Memory B cell (primary cell): ENCODE measurements at regions not wholly inside any gene's neighbourhood (a gene's known extent, or its start where the extent isn't known, plus 50 kb on each side); places are given as distances from the start of the nearest gene placed in this dataset.

Source experiments
- ATAC-seq: fragments of 150-1000 bp; cut with Tn5 transposase; 2 replicates; pipeline ENCODE4 v1.10.0; 2021; ENCODE audit warnings: low read depth, mild to moderate bottlenecking, moderate library complexity
- DNase-seq, 2 donors: peaks; one replicate each; pipeline ENCODE4 v3.0.0; 2022; ENCODE audit warnings: low spot score in 2 of 2
- H3K27ac Mint-ChIP-seq: one replicate; pipeline ENCODE4 v1.8.0; 2022; ENCODE audit warnings: mild to moderate bottlenecking, moderate library complexity, mixed read lengths
- H3K27me3 Mint-ChIP-seq: one replicate; pipeline ENCODE4 v1.8.0; 2022; ENCODE audit warnings: mixed read lengths
- H3K36me3 Mint-ChIP-seq: one replicate; pipeline ENCODE4 v1.8.0; 2022; ENCODE audit warnings: mild to moderate bottlenecking, mixed read lengths
- H3K4me1 Mint-ChIP-seq: one replicate; pipeline ENCODE4 v1.8.0; 2022; ENCODE audit warnings: mixed read lengths
- H3K4me3 Mint-ChIP-seq: one replicate; pipeline ENCODE4 v1.8.0; 2022; ENCODE audit warnings: mild to moderate bottlenecking, moderate library complexity, mixed read lengths
- H3K9me3 Mint-ChIP-seq: one replicate; pipeline ENCODE4 v1.8.0; 2022; ENCODE audit warnings: mixed read lengths

- Mint-ChIP-seq H3K4me1 (peaks cover 6% of the 10 kb centered on the region), H3K27me3 (no peaks in the 10 kb centered on the region), H3K9me3 (no peaks in the 10 kb centered on the region), H3K4me3 (peak overlapping the region; percentile 65), H3K36me3 (no peaks in the 10 kb centered on the region), H3K27ac (peak overlapping the region; percentile 25)
- peak; percentile 79 for ATAC-seq
- no peak for DNase-seq
Measured at GRCh38 chr5:90020575-90021538, 388.7 kb downstream of the CETN3 start.

GRCh38 chr5:90017239-90017638, 392.3 kb downstream of the CETN3 start:
- H3K4me3 Mint-ChIP-seq = no peak overlapping the region

GRCh38 chr5:90015584-90016018, 394.0 kb downstream of the CETN3 start:
- no peak for ATAC-seq
- no peak for DNase-seq
- Mint-ChIP-seq H3K36me3 (no peaks in the 10 kb centered on the region), H3K9me3 (no peaks in the 10 kb centered on the region), H3K27ac (no peak overlapping the region), H3K4me3 (no peak overlapping the region), H3K27me3 (no peaks in the 10 kb centered on the region), H3K4me1 (peaks cover 8% of the 10 kb centered on the region)

More at GRCh38 chr5:90017239-90017638, 392.3 kb downstream of the CETN3 start:
- Mint-ChIP-seq H3K27ac (no peak overlapping the region), H3K9me3 (no peaks in the 10 kb centered on the region), H3K36me3 (no peaks in the 10 kb centered on the region), H3K4me1 (peaks cover 12% of the 10 kb centered on the region), H3K27me3 (no peaks in the 10 kb centered on the region)
- ATAC-seq (no peak), DNase-seq (no peak)

GRCh38 chr5:90014420-90014819, 395.1 kb downstream of the CETN3 start:
- Mint-ChIP-seq H3K36me3 (no peaks in the 10 kb centered on the region), H3K27ac (no peak overlapping the region), H3K4me3 (no peak overlapping the region), H3K27me3 (no peaks in the 10 kb centered on the region), H3K4me1 (peaks cover 5% of the 10 kb centered on the region), H3K9me3 (no peaks in the 10 kb centered on the region)
- ATAC-seq = no peak
- DNase-seq = no peak

DNA sequence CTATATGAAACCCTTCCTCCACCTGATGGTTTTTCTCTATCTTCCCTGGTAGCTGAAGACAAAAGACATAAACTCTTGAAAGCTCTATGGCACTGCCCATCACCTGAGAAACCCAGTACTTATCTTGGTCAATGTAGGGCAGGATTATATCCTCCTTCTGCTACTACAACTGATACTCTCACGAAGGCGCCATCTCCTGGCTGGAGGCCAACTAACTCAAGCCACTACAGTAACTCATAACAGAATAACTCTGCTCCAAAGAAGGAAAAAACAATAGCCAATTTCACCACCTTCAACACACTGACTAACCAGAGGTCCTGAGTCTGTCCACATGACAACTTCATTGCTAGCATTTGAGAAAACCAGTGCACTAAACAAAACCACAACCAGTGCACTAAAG, 409.2 kb downstream of the CETN3 start:
- H3K27me3 Mint-ChIP-seq = peaks cover 4% of the 10 kb centered on the region
- H3K4me3 Mint-ChIP-seq = no peak overlapping the region
- H3K4me1 Mint-ChIP-seq = no peaks in the 10 kb centered on the region
- no peaks in the 10 kb centered on the region for H3K36me3 Mint-ChIP-seq
- no peaks in the 10 kb centered on the region for H3K9me3 Mint-ChIP-seq
- ATAC-seq (no peak), DNase-seq (no peak)
- no peak overlapping the region for H3K27ac Mint-ChIP-seq

- ATAC-seq = no peak
- Mint-ChIP-seq H3K4me3 (no peak overlapping the region), H3K27me3 (peaks cover 4% of the 10 kb centered on the region), H3K4me1 (no peaks in the 10 kb centered on the region), H3K9me3 (no peaks in the 10 kb centered on the region), H3K36me3 (no peaks in the 10 kb centered on the region), H3K27ac (no peak overlapping the region)
- DNase-seq = no peak
Measured at GRCh38 chr5:89998519-89999305, 410.8 kb downstream of the CETN3 start.

DNA sequence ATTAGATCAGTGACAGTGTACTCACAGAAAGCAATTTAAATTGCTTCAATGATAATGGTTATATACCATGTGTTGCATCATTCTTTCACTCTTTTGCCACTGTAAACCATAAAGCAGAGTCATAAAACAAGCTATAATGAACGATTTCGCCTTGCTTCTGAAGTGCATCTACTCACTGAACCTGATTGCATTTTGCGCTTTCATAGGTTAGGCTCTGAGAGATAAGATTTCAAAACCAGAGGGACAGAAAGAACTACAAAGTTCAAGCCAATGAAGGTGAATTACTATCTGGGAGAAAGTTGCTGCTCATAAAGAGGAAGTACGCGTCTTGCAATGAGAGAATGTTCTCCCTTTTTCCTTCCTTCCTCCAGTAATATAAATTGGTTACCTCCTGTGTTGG, 412.7 kb downstream of the CETN3 start:
- H3K4me1 Mint-ChIP-seq = no peaks in the 10 kb centered on the region
- no peak overlapping the region for H3K27ac Mint-ChIP-seq
- H3K9me3 Mint-ChIP-seq = no peaks in the 10 kb centered on the region
- ATAC-seq (no peak), DNase-seq (no peak)
- peaks cover 4% of the 10 kb centered on the region for H3K27me3 Mint-ChIP-seq
- H3K36me3 Mint-ChIP-seq = no peaks in the 10 kb centered on the region
- H3K4me3 Mint-ChIP-seq = no peak overlapping the region

DNA sequence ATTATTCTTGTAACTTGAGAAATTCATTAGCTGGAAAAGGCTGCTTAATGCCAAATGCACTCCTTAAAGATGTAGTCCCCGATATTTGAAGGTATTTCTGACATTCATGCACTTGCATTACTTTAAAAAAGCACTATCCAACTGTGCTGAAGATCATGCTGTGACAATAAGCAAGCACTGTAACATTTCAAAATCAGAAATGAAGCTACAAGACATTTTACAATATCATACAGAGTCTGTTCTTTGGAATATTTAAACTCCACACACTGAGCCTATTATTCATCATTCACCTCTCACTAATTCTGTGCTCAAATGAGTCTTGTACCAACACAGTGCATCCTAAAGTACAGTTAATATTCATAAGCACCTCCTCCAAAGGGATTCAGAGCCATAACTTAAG, 413.2 kb downstream of the CETN3 start:
- Mint-ChIP-seq H3K9me3 (no peaks in the 10 kb centered on the region), H3K4me1 (no peaks in the 10 kb centered on the region), H3K27ac (no peak overlapping the region), H3K27me3 (peaks cover 4% of the 10 kb centered on the region), H3K36me3 (no peaks in the 10 kb centered on the region), H3K4me3 (no peak overlapping the region)
- no peak for DNase-seq
- no peak for ATAC-seq

GRCh38 chr5:89994266-89994665, 415.3 kb downstream of the CETN3 start:
- Mint-ChIP-seq H3K4me1 (no peaks in the 10 kb centered on the region), H3K27me3 (peaks cover 4% of the 10 kb centered on the region), H3K4me3 (no peak overlapping the region), H3K27ac (no peak overlapping the region), H3K9me3 (no peaks in the 10 kb centered on the region), H3K36me3 (no peaks in the 10 kb centered on the region)
- ATAC-seq (no peak), DNase-seq (no peak)

DNA sequence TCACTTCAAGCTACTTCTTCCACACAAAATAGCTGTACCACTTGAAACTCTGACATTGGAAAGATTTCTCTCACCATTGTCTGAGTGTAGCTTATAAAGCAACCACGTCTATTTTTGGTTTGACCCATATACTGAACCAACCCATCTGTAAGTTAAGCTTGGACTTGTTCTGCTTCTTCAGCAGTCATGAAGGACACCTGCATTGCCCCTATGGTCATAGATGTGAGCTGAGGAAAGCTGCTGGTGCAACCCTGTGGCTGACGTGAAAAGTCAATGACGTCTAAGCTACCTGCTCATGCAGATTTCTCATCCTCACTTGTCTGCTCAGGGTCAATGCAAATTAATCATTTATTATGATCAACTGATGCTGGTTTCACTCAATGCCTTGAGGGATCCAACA, 417.4 kb downstream of the CETN3 start:
- Mint-ChIP-seq H3K4me3 (no peak overlapping the region), H3K27me3 (no peaks in the 10 kb centered on the region), H3K27ac (no peak overlapping the region), H3K4me1 (no peaks in the 10 kb centered on the region), H3K9me3 (no peaks in the 10 kb centered on the region), H3K36me3 (no peaks in the 10 kb centered on the region)
- ATAC-seq (no peak), DNase-seq (no peak)

- DNase-seq (no peak), ATAC-seq (no peak)
- Mint-ChIP-seq H3K27ac (no peak overlapping the region), H3K27me3 (no peaks in the 10 kb centered on the region), H3K36me3 (no peaks in the 10 kb centered on the region), H3K4me1 (no peaks in the 10 kb centered on the region), H3K9me3 (no peaks in the 10 kb centered on the region), H3K4me3 (no peak overlapping the region)
Measured at GRCh38 chr5:89991592-89991991, 418.0 kb downstream of the CETN3 start.

- Mint-ChIP-seq H3K9me3 (no peaks in the 10 kb centered on the region), H3K27ac (no peak overlapping the region), H3K4me3 (no peak overlapping the region), H3K4me1 (no peaks in the 10 kb centered on the region), H3K27me3 (no peaks in the 10 kb centered on the region), H3K36me3 (no peaks in the 10 kb centered on the region)
- DNase-seq (no peak), ATAC-seq (no peak)
Measured at GRCh38 chr5:89989776-89990175, 419.8 kb downstream of the CETN3 start.

- ATAC-seq = no peak
- no peaks in the 10 kb centered on the region for H3K9me3 Mint-ChIP-seq
- H3K27me3 Mint-ChIP-seq = no peaks in the 10 kb centered on the region
- no peaks in the 10 kb centered on the region for H3K4me1 Mint-ChIP-seq
- no peak overlapping the region for H3K4me3 Mint-ChIP-seq
- H3K27ac Mint-ChIP-seq = no peak overlapping the region
- no peak for DNase-seq
- H3K36me3 Mint-ChIP-seq = no peaks in the 10 kb centered on the region
Measured at GRCh38 chr5:89988998-89989655, 420.4 kb downstream of the CETN3 start.
